ENCODE measurements at regions not wholly inside any gene's neighbourhood (a gene's known extent, or its start where the extent isn't known, plus 50 kb on each side); places are given as distances from the start of the nearest gene placed in this dataset.

DNA sequence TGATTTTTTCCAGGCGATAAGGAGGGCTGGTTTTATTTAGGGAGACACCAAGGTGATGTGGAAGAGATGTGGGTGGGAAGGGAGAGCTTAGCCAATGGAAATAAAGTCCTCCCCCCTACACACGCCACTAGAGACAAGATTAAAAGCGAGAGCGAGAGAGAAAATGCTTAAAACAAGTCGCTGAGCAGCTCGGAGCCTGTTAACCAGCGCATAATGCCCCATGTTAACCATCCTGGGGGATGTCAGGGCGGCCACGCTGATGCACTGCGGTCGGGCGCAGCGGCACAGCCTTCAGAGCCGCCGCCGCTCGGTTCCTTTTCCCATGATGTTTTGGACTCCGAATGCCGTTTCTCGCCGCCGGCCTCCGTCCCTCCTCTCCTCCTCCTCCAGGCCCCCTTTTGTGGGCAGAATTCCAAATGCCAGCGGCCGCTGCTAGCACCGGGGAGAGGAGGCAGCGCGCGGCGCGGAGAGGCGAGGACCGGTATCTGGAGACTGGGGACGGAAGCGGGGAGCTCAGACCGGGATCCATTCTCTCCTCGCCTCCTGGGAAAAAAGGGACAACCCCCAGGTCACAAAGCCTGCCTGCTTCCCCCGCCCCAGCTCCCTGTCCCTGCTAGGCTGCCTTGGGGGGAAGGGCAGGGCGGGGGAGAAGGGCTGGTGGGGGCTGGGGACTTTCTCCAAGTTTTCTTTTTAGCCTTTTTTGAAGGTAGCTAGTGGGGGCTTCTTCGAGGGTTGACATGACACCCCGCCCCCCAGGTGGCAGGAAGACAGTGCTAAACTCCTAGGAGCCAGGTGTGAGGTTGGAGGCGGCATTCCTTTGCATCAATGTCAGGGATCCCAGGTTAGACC is 98.1 kb upstream of the CCL2 start:
- TF ChIP-seq, protein P1, sequence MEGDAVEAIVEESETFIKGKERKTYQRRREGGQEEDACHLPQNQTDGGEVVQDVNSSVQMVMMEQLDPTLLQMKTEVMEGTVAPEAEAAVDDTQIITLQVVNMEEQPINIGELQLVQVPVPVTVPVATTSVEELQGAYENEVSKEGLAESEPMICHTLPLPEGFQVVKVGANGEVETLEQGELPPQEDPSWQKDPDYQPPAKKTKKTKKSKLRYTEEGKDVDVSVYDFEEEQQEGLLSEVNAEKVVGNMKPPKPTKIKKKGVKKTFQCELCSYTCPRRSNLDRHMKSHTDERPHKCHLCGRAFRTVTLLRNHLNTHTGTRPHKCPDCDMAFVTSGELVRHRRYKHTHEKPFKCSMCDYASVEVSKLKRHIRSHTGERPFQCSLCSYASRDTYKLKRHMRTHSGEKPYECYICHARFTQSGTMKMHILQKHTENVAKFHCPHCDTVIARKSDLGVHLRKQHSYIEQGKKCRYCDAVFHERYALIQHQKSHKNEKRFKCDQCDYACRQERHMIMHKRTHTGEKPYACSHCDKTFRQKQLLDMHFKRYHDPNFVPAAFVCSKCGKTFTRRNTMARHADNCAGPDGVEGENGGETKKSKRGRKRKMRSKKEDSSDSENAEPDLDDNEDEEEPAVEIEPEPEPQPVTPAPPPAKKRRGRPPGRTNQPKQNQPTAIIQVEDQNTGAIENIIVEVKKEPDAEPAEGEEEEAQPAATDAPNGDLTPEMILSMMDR (IDR thresholded peaks at IDR 0.05; ENCODE audit: low read length) = no peak
- TF ChIP-seq EZH2 (IDR thresholded peaks at IDR 0.05; ENCODE audit: borderline replicate concordance, low read length) = no peak
